Neural cell (in vitro differentiated cells): ENCODE measurements at regions not wholly inside any gene's neighbourhood (a gene's known extent, or its start where the extent isn't known, plus 50 kb on each side); places are given as distances from the start of the nearest gene placed in this dataset.

Experiments used
- CTCF ChIP-seq: fragments of 450-650 bp; IDR thresholded peaks from 2 replicates; pipeline ENCODE4 v1.5.1; 2014; ENCODE audit warnings: antibody characterized with exemption, mild to moderate bottlenecking, moderate library complexity; ENCODE audit not compliant: poor library complexity, severe bottlenecking
- EP300 ChIP-seq: fragments of 450-650 bp; conservative IDR thresholded peaks from 2 replicates; pipeline ENCODE4 v1.6.1; 2014; ENCODE audit warnings: antibody characterized with exemption, mild to moderate bottlenecking, moderate library complexity; ENCODE audit not compliant: poor library complexity, severe bottlenecking
- EZH2 ChIP-seq: fragments of 200-600, 300-800 bp; shearing (Covaris generic), sonication (generic); IDR thresholded peaks from 2 replicates; pipeline ENCODE4 v1.6.1; 2014; ENCODE audit warnings: antibody characterized with exemption, low read length, borderline replicate concordance, mild to moderate bottlenecking; ENCODE audit not compliant: insufficient read depth, poor library complexity, severe bottlenecking
- POLR2AphosphoS5 ChIP-seq: IDR thresholded peaks from 2 replicates; pipeline ENCODE4 v1.6.1; 2012
- RAD21 ChIP-seq: fragments of 450-650 bp; conservative IDR thresholded peaks from 2 replicates; pipeline ENCODE4 v1.6.1; 2014; ENCODE audit warnings: antibody characterized with exemption, mild to moderate bottlenecking, moderate library complexity

GRCh38 chr2:150733051-150733618 is 245.7 kb upstream of the RND3 start:
- TF ChIP-seq CTCF (no peak), POLR2AphosphoS5 (no peak), EP300 (no peak), EZH2 (no peak), RAD21 (no peak)
